ENCODE measurements at regions not wholly inside any gene's neighbourhood (a gene's known extent, or its start where the extent isn't known, plus 50 kb on each side); places are given as distances from the start of the nearest gene placed in this dataset.

GRCh38 chr6:120211955-120212792, 862.6 kb upstream of the MAN1A1 start:
- Mint-ChIP-seq H3K4me3 (no peak overlapping the region), H3K4me1 (ENCODE audit: low read depth in 2 of 2) (no peaks in the 10 kb centered on the region), H3K27ac (no peak overlapping the region), H3K27me3 (no peaks in the 10 kb centered on the region), H3K36me3 (no peaks in the 10 kb centered on the region), H3K9me3 (peaks cover 7% of the 10 kb centered on the region)
- DNase-seq (ENCODE audit: low spot score) (no peak), ATAC-seq (no peak)

GRCh38 chr6:120202878-120203277, 853.3 kb upstream of the MAN1A1 start:
- DNase-seq (ENCODE audit: low spot score) (no peak), ATAC-seq (no peak)
- Mint-ChIP-seq H3K27me3 (no peaks in the 10 kb centered on the region), H3K9me3 (peaks cover 10% of the 10 kb centered on the region), H3K4me1 (ENCODE audit: low read depth in 2 of 2) (no peaks in the 10 kb centered on the region), H3K4me3 (no peak overlapping the region), H3K36me3 (no peaks in the 10 kb centered on the region), H3K27ac (no peak overlapping the region)

- Mint-ChIP-seq H3K9me3 (peaks cover 6% of the 10 kb centered on the region), H3K27me3 (no peaks in the 10 kb centered on the region), H3K27ac (no peak overlapping the region), H3K4me1 (ENCODE audit: low read depth in 2 of 2) (no peaks in the 10 kb centered on the region), H3K4me3 (no peak overlapping the region), H3K36me3 (no peaks in the 10 kb centered on the region)
- DNase-seq (ENCODE audit: low spot score) (no peak), ATAC-seq (no peak)
Measured at GRCh38 chr6:120200853-120201252, 851.3 kb upstream of the MAN1A1 start.

GRCh38 chr6:120198033-120198432, 848.5 kb upstream of the MAN1A1 start:
- no peak overlapping the region for H3K27ac Mint-ChIP-seq
- H3K36me3 Mint-ChIP-seq: no peaks in the 10 kb centered on the region
- H3K27me3 Mint-ChIP-seq: no peaks in the 10 kb centered on the region
- H3K4me1 Mint-ChIP-seq (ENCODE audit: low read depth in 2 of 2): no peaks in the 10 kb centered on the region
- ATAC-seq: no peak
- H3K9me3 Mint-ChIP-seq: peaks cover 6% of the 10 kb centered on the region
- no peak overlapping the region for H3K4me3 Mint-ChIP-seq
- DNase-seq (ENCODE audit: low spot score): no peak

- Mint-ChIP-seq H3K27me3 (no peaks in the 10 kb centered on the region), H3K27ac (no peak overlapping the region), H3K9me3 (no peaks in the 10 kb centered on the region), H3K4me3 (no peak overlapping the region), H3K36me3 (no peaks in the 10 kb centered on the region), H3K4me1 (ENCODE audit: low read depth in 2 of 2) (no peaks in the 10 kb centered on the region)
- ATAC-seq (no peak), DNase-seq (ENCODE audit: low spot score) (no peak)
Measured at GRCh38 chr6:120186080-120186479, 836.5 kb upstream of the MAN1A1 start.

- H3K27ac Mint-ChIP-seq: no peak overlapping the region
- ATAC-seq: no peak
- no peak overlapping the region for H3K4me3 Mint-ChIP-seq
- H3K9me3 Mint-ChIP-seq: peaks cover 10% of the 10 kb centered on the region
- no peaks in the 10 kb centered on the region for H3K36me3 Mint-ChIP-seq
- no peaks in the 10 kb centered on the region for H3K4me1 Mint-ChIP-seq (ENCODE audit: low read depth in 2 of 2)
- DNase-seq (ENCODE audit: low spot score): no peak
- no peaks in the 10 kb centered on the region for H3K27me3 Mint-ChIP-seq
Measured at GRCh38 chr6:120173250-120173649, 823.7 kb upstream of the MAN1A1 start.

GRCh38 chr6:120164531-120164930, 815.0 kb upstream of the MAN1A1 start:
- Mint-ChIP-seq H3K9me3 (peaks cover 11% of the 10 kb centered on the region), H3K4me1 (ENCODE audit: low read depth in 2 of 2) (no peaks in the 10 kb centered on the region), H3K27me3 (no peaks in the 10 kb centered on the region), H3K27ac (no peak overlapping the region), H3K4me3 (no peak overlapping the region), H3K36me3 (no peaks in the 10 kb centered on the region)
- DNase-seq (ENCODE audit: low spot score): no peak
- ATAC-seq: no peak

- no peaks in the 10 kb centered on the region for H3K27me3 Mint-ChIP-seq
- H3K9me3 Mint-ChIP-seq: peaks cover 12% of the 10 kb centered on the region
- no peak for DNase-seq (ENCODE audit: low spot score)
- H3K27ac Mint-ChIP-seq: no peak overlapping the region
- no peaks in the 10 kb centered on the region for H3K4me1 Mint-ChIP-seq (ENCODE audit: low read depth in 2 of 2)
- ATAC-seq: no peak
- H3K4me3 Mint-ChIP-seq: no peak overlapping the region
- H3K36me3 Mint-ChIP-seq: no peaks in the 10 kb centered on the region
Measured at GRCh38 chr6:120157873-120158272, 808.3 kb upstream of the MAN1A1 start.

GRCh38 chr6:120147071-120147871, 797.7 kb upstream of the MAN1A1 start:
- H3K9me3 Mint-ChIP-seq: peaks cover 20% of the 10 kb centered on the region
- ATAC-seq (no peak), DNase-seq (ENCODE audit: low spot score) (no peak)
- H3K27ac Mint-ChIP-seq: no peak overlapping the region
- H3K27me3 Mint-ChIP-seq: no peaks in the 10 kb centered on the region
- no peak overlapping the region for H3K4me3 Mint-ChIP-seq
- H3K36me3 Mint-ChIP-seq: no peaks in the 10 kb centered on the region
- no peaks in the 10 kb centered on the region for H3K4me1 Mint-ChIP-seq (ENCODE audit: low read depth in 2 of 2)

- H3K4me1 Mint-ChIP-seq (ENCODE audit: low read depth in 2 of 2): no peaks in the 10 kb centered on the region
- H3K9me3 Mint-ChIP-seq: no peaks in the 10 kb centered on the region
- no peak overlapping the region for H3K27ac Mint-ChIP-seq
- DNase-seq (ENCODE audit: low spot score) (no peak), ATAC-seq (no peak)
- H3K27me3 Mint-ChIP-seq: no peaks in the 10 kb centered on the region
- no peak overlapping the region for H3K4me3 Mint-ChIP-seq
- no peaks in the 10 kb centered on the region for H3K36me3 Mint-ChIP-seq
Measured at GRCh38 chr6:120141601-120142000, 792.0 kb upstream of the MAN1A1 start.

GRCh38 chr6:120137492-120137891, 787.9 kb upstream of the MAN1A1 start:
- no peaks in the 10 kb centered on the region for H3K27me3 Mint-ChIP-seq
- peaks cover 3% of the 10 kb centered on the region for H3K9me3 Mint-ChIP-seq
- H3K4me1 Mint-ChIP-seq (ENCODE audit: low read depth in 2 of 2): no peaks in the 10 kb centered on the region
- no peak overlapping the region for H3K27ac Mint-ChIP-seq
- H3K4me3 Mint-ChIP-seq: no peak overlapping the region
- no peaks in the 10 kb centered on the region for H3K36me3 Mint-ChIP-seq
- ATAC-seq: no peak
- no peak for DNase-seq (ENCODE audit: low spot score)

GRCh38 chr6:120129228-120129627, 779.7 kb upstream of the MAN1A1 start:
- H3K9me3 Mint-ChIP-seq: peaks cover 6% of the 10 kb centered on the region
- no peak for ATAC-seq
- H3K36me3 Mint-ChIP-seq: no peaks in the 10 kb centered on the region
- no peak overlapping the region for H3K4me3 Mint-ChIP-seq
- no peaks in the 10 kb centered on the region for H3K27me3 Mint-ChIP-seq
- H3K4me1 Mint-ChIP-seq (ENCODE audit: low read depth in 2 of 2): no peaks in the 10 kb centered on the region
- H3K27ac Mint-ChIP-seq: no peak overlapping the region
- no peak for DNase-seq (ENCODE audit: low spot score)

- Mint-ChIP-seq H3K4me3 (no peak overlapping the region), H3K9me3 (peaks cover 19% of the 10 kb centered on the region), H3K4me1 (ENCODE audit: low read depth in 2 of 2) (no peaks in the 10 kb centered on the region), H3K36me3 (peaks cover 4% of the 10 kb centered on the region), H3K27ac (no peak overlapping the region), H3K27me3 (no peaks in the 10 kb centered on the region)
- ATAC-seq: no peak
- no peak for DNase-seq (ENCODE audit: low spot score)
Measured at GRCh38 chr6:120122401-120122800, 772.8 kb upstream of the MAN1A1 start.

- no peak for ATAC-seq
- no peaks in the 10 kb centered on the region for H3K4me1 Mint-ChIP-seq (ENCODE audit: low read depth in 2 of 2)
- no peak overlapping the region for H3K27ac Mint-ChIP-seq
- H3K36me3 Mint-ChIP-seq: no peaks in the 10 kb centered on the region
- no peak overlapping the region for H3K4me3 Mint-ChIP-seq
- no peak for DNase-seq (ENCODE audit: low spot score)
- no peaks in the 10 kb centered on the region for H3K27me3 Mint-ChIP-seq
- H3K9me3 Mint-ChIP-seq: peaks cover 6% of the 10 kb centered on the region
Measured at GRCh38 chr6:120116343-120116742, 766.8 kb upstream of the MAN1A1 start.

All from natural killer cell treated with Interleukin-12 subunit alpha and Interleukin-12 subunit beta and Interleukin-15 and Interleukin-18, amount 100 ng/mL, for 72 hours (primary cell).